Ishikawa (cell line): ENCODE measurements at regions not wholly inside any gene's neighbourhood (a gene's known extent, or its start where the extent isn't known, plus 50 kb on each side); places are given as distances from the start of the nearest gene placed in this dataset.

Experiments
- CEBPB ChIP-seq: IDR thresholded peaks from 2 replicates; pipeline ENCODE4 v1.6.1; 2012
- CREB1 ChIP-seq: IDR thresholded peaks from 2 replicates; pipeline ENCODE4 v1.6.1; 2012; ENCODE audit warnings: low read depth
- EGR1 ChIP-seq: IDR thresholded peaks from 2 replicates; pipeline ENCODE4 v1.6.1; 2012
- EP300 ChIP-seq: IDR thresholded peaks from 2 replicates; pipeline ENCODE4 v1.6.1; 2012; ENCODE audit warnings: borderline replicate concordance
- FOXM1 ChIP-seq: IDR thresholded peaks from 2 replicates; pipeline ENCODE4 v1.6.1; 2012; ENCODE audit warnings: low read depth, borderline replicate concordance
- NFIC ChIP-seq: IDR thresholded peaks from 2 replicates; pipeline ENCODE4 v1.6.1; 2012
- RAD21 ChIP-seq: IDR thresholded peaks from 2 replicates; pipeline ENCODE4 v1.6.1; 2012; ENCODE audit warnings: low read depth
- REST ChIP-seq: IDR thresholded peaks from 2 replicates; pipeline ENCODE4 v1.6.1; 2012; ENCODE audit warnings: low read depth, mild to moderate bottlenecking
- TAF1 ChIP-seq: IDR thresholded peaks from 2 replicates; pipeline ENCODE4 v1.6.1; 2012; ENCODE audit warnings: low read depth, mild to moderate bottlenecking
- TCF12 ChIP-seq: IDR thresholded peaks from 2 replicates; pipeline ENCODE4 v1.6.1; 2012; ENCODE audit warnings: low read depth
- TEAD4 ChIP-seq: IDR thresholded peaks from 2 replicates; pipeline ENCODE4 v1.6.1; 2012
- YY1 ChIP-seq: IDR thresholded peaks from 2 replicates; pipeline ENCODE4 v1.6.1; 2012; ENCODE audit warnings: low read depth
- ZBTB7A ChIP-seq: IDR thresholded peaks from 2 replicates; pipeline ENCODE4 v1.6.1; 2012; ENCODE audit warnings: low read depth
- TF ChIP-seq, protein P1 (sequence below): IDR thresholded peaks from 2 replicates; pipeline ENCODE4 v1.6.1; 2012
- TF ChIP-seq, protein P2 (sequence below): IDR thresholded peaks from 2 replicates; pipeline ENCODE4 v1.6.1; 2012

DNA sequence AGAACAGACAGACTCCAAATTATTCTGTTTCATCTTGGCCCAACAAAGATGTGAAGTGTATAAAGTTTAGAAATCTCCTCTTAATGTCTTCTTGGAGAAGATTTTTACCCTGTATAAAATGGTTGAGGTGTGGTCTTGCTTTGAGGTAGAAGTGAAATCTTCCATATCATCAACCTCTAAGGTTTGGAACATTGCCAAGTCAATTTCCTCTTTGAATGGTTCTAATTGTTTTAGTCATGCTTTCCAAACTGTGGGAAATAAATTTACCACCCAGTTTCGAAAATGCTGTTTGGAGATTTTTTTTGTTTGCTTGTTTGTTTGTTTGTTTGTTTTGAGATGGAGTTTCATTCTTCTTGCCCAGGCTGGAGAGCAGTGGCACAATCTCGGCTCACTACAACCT is 174.1 kb upstream of the ADAMTS3 start:
- no peak for TF ChIP-seq RAD21
- TF ChIP-seq NFIC, result no peak
- TF ChIP-seq FOXM1, result no peak
- TF ChIP-seq CEBPB, result no peak
- TF ChIP-seq YY1, result no peak
- TF ChIP-seq TAF1, result no peak
- TF ChIP-seq CREB1, result no peak
- TF ChIP-seq, protein P1, sequence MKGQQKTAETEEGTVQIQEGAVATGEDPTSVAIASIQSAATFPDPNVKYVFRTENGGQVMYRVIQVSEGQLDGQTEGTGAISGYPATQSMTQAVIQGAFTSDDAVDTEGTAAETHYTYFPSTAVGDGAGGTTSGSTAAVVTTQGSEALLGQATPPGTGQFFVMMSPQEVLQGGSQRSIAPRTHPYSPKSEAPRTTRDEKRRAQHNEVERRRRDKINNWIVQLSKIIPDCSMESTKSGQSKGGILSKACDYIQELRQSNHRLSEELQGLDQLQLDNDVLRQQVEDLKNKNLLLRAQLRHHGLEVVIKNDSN, result no peak
- TF ChIP-seq TEAD4, result no peak
- no peak for TF ChIP-seq REST
- TF ChIP-seq ZBTB7A, result no peak
- TF ChIP-seq, protein P2, sequence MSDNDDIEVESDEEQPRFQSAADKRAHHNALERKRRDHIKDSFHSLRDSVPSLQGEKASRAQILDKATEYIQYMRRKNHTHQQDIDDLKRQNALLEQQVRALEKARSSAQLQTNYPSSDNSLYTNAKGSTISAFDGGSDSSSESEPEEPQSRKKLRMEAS, result no peak
- no peak for TF ChIP-seq TCF12
- TF ChIP-seq EP300, result no peak
- no peak for TF ChIP-seq EGR1

DNA sequence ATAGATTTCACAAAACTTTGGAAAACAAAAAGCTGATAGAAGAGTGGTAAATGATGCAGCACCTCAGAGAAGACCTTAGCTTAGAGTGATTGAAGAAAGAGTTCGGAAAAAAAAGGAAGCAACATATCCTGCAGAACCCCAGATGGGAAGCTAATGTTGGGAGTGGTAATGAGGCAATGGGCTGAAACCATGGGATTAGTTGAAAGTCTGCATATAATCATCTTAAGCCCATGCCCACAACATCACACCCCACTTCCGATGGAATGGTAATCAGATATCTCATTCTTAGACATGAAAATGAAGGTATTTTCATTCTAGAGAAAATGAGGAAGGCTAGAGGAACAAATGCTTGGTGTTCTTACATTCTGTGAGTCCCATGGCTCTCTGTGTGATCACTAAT is 146.3 kb upstream of the ADAMTS3 start:
- TF ChIP-seq EGR1, result no peak
- TF ChIP-seq ZBTB7A, result no peak
- no peak for TF ChIP-seq TEAD4
- no peak for TF ChIP-seq CEBPB
- no peak for TF ChIP-seq EP300
- TF ChIP-seq, protein P2, result no peak
- TF ChIP-seq FOXM1, result no peak
- TF ChIP-seq CREB1, result no peak
- no peak for TF ChIP-seq YY1
- TF ChIP-seq NFIC, result no peak
- no peak for TF ChIP-seq REST
- TF ChIP-seq TAF1, result no peak
- TF ChIP-seq RAD21, result no peak
- TF ChIP-seq TCF12, result no peak

- no peak for TF ChIP-seq FOXM1
- no peak for TF ChIP-seq YY1
- TF ChIP-seq CREB1, result no peak
- TF ChIP-seq TAF1, result no peak
- no peak for TF ChIP-seq TCF12
- TF ChIP-seq, protein P2, result no peak
- no peak for TF ChIP-seq NFIC
- no peak for TF ChIP-seq RAD21
- TF ChIP-seq ZBTB7A, result no peak
- no peak for TF ChIP-seq TEAD4
- TF ChIP-seq REST, result no peak
- no peak for TF ChIP-seq EGR1
- TF ChIP-seq EP300, result no peak
- TF ChIP-seq CEBPB, result no peak
- TF ChIP-seq, protein P1, result no peak
These were observed 145.7 kb upstream of the ADAMTS3 start for GRCh38 chr4:72714482-72715279.

DNA sequence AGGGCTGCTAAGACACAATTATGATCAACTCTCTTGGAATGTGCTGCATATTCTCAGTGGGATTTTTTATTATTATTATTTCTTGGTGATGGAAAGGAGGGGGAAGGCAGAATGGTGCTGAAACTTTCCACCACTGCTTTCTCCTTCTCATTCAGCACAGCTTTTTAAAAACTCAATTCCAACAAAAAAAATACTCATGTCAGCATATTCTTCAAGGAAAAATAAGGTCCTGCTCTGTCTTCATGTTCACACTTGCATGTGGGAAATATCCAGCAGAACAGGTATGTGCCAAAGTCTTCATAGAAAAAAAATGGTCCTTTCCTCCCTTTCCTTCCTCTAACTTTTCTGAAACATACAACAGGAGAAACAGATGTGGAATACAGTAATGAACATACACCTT is 144.0 kb upstream of the ADAMTS3 start:
- TF ChIP-seq, protein P1, result no peak
- TF ChIP-seq CREB1, result no peak
- no peak for TF ChIP-seq RAD21
- no peak for TF ChIP-seq TCF12
- no peak for TF ChIP-seq EP300
